HEK293 (cell line): ENCODE measurements at regions not wholly inside any gene's neighbourhood (a gene's known extent, or its start where the extent isn't known, plus 50 kb on each side); places are given as distances from the start of the nearest gene placed in this dataset.

Source experiments
- ZNF121 ChIP-seq: fragments of 450-650 bp; formaldehyde crosslinking; IDR thresholded peaks from 2 replicates; pipeline ENCODE4 v1.5.1; 2016; ENCODE audit warnings: missing biosample characterization, missing genetic modification characterization
- ZNF23 ChIP-seq: fragments of 450-650 bp; formaldehyde crosslinking; IDR thresholded peaks from 2 replicates; pipeline ENCODE4 v1.5.1; 2016; ENCODE audit warnings: missing biosample characterization, missing genetic modification characterization, borderline replicate concordance
- ZNF239 ChIP-seq: fragments of 450-650 bp; formaldehyde crosslinking; IDR thresholded peaks from 2 replicates; pipeline ENCODE4 v1.5.1; 2016; ENCODE audit warnings: missing biosample characterization, missing genetic modification characterization
- ZNF274 ChIP-seq, 2 experiments: fragments of 200-500 bp in 1 of 2; fragments of 450-650 bp in 1 of 2; sonication (Bioruptor generic) in 1 of 2; formaldehyde crosslinking in 1 of 2; IDR thresholded peaks; 2 replicates each; pipeline versions ENCODE4 v1.5.1 to v1.6.1; 2014 to 2016; ENCODE audit warnings: borderline replicate concordance in 1 of 2, inconsistent platforms in 1 of 2, low read length in 1 of 2, missing biosample characterization in 1 of 2, missing genetic modification characterization in 1 of 2
- ZNF394 ChIP-seq: fragments of 450-650 bp; formaldehyde crosslinking; IDR thresholded peaks from 2 replicates; pipeline ENCODE4 v1.5.1; 2016; ENCODE audit warnings: missing biosample characterization, missing genetic modification characterization, mild to moderate bottlenecking, moderate library complexity, borderline replicate concordance
- ZNF677 ChIP-seq: fragments of 450-650 bp; IDR thresholded peaks from 2 replicates; pipeline ENCODE4 v1.5.0; 2018; ENCODE audit warnings: missing biosample characterization, mild to moderate bottlenecking, missing genetic modification characterization, moderate library complexity
- ZNF768 ChIP-seq: fragments of 450-650 bp; formaldehyde crosslinking; IDR thresholded peaks from 2 replicates; pipeline ENCODE4 v1.5.1; 2018; ENCODE audit warnings: missing biosample characterization, mild to moderate bottlenecking, missing genetic modification characterization
- ZNF776 ChIP-seq: fragments of 450-650 bp; formaldehyde crosslinking; IDR thresholded peaks from 2 replicates; pipeline ENCODE4 v1.5.0; 2017; ENCODE audit warnings: missing biosample characterization, missing genetic modification characterization, borderline replicate concordance
- TF ChIP-seq, protein P1 (sequence below): fragments of 450-650 bp; formaldehyde crosslinking; IDR thresholded peaks from 2 replicates; pipeline ENCODE4 v1.5.1; 2016; ENCODE audit warnings: missing biosample characterization, missing genetic modification characterization
- TF ChIP-seq, protein P2 (sequence below): fragments of 450-650 bp; formaldehyde crosslinking; IDR thresholded peaks from 2 replicates; pipeline ENCODE4 v1.5.1; 2016; ENCODE audit warnings: missing biosample characterization, missing genetic modification characterization
- TF ChIP-seq, protein P3 (sequence below): fragments of 450-650 bp; formaldehyde crosslinking; IDR thresholded peaks from 2 replicates; pipeline ENCODE4 v1.5.1; 2016; ENCODE audit warnings: missing biosample characterization, missing genetic modification characterization, low read depth

DNA sequence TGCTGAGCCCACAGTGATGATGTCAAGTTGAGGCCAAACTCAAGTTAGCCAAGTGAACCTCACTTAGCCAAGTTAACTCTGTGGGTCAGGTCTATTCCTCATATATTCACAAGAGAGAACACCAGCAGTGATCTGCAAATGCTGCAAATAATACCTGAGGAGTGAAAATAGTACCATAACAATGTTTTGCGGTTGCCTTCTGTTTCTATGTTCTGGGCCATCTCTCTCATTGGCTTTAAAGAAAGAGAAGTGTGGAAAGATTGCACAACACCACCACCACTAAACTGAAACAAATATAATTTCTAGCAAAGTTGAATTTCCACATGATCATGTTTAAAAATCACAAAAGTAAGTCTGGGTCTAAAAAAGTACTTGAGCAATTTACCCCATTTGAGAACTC, 211.1 kb upstream of the GALNT5 start:
- no peak for TF ChIP-seq ZNF23 (tag by site-specific recombination)
- no peak for TF ChIP-seq ZNF394
- TF ChIP-seq ZNF274 (IDR thresholded peaks at IDR 0.05; ENCODE audit: low read length) = no peak
- TF ChIP-seq ZNF274 (tag by site-specific recombination; IDR thresholded peaks at IDR 0.05; ENCODE audit: borderline replicate concordance) = no peak
- TF ChIP-seq ZNF768 = no peak
- TF ChIP-seq ZNF776 (tag by site-specific recombination) = no peak
- TF ChIP-seq, protein P1, sequence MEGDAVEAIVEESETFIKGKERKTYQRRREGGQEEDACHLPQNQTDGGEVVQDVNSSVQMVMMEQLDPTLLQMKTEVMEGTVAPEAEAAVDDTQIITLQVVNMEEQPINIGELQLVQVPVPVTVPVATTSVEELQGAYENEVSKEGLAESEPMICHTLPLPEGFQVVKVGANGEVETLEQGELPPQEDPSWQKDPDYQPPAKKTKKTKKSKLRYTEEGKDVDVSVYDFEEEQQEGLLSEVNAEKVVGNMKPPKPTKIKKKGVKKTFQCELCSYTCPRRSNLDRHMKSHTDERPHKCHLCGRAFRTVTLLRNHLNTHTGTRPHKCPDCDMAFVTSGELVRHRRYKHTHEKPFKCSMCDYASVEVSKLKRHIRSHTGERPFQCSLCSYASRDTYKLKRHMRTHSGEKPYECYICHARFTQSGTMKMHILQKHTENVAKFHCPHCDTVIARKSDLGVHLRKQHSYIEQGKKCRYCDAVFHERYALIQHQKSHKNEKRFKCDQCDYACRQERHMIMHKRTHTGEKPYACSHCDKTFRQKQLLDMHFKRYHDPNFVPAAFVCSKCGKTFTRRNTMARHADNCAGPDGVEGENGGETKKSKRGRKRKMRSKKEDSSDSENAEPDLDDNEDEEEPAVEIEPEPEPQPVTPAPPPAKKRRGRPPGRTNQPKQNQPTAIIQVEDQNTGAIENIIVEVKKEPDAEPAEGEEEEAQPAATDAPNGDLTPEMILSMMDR (tag by site-specific recombination) = no peak
- TF ChIP-seq ZNF677 (tag by site-specific recombination) = no peak
- TF ChIP-seq, protein P2, sequence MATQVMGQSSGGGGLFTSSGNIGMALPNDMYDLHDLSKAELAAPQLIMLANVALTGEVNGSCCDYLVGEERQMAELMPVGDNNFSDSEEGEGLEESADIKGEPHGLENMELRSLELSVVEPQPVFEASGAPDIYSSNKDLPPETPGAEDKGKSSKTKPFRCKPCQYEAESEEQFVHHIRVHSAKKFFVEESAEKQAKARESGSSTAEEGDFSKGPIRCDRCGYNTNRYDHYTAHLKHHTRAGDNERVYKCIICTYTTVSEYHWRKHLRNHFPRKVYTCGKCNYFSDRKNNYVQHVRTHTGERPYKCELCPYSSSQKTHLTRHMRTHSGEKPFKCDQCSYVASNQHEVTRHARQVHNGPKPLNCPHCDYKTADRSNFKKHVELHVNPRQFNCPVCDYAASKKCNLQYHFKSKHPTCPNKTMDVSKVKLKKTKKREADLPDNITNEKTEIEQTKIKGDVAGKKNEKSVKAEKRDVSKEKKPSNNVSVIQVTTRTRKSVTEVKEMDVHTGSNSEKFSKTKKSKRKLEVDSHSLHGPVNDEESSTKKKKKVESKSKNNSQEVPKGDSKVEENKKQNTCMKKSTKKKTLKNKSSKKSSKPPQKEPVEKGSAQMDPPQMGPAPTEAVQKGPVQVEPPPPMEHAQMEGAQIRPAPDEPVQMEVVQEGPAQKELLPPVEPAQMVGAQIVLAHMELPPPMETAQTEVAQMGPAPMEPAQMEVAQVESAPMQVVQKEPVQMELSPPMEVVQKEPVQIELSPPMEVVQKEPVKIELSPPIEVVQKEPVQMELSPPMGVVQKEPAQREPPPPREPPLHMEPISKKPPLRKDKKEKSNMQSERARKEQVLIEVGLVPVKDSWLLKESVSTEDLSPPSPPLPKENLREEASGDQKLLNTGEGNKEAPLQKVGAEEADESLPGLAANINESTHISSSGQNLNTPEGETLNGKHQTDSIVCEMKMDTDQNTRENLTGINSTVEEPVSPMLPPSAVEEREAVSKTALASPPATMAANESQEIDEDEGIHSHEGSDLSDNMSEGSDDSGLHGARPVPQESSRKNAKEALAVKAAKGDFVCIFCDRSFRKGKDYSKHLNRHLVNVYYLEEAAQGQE (tag by site-specific recombination) = no peak
- TF ChIP-seq, protein P3, sequence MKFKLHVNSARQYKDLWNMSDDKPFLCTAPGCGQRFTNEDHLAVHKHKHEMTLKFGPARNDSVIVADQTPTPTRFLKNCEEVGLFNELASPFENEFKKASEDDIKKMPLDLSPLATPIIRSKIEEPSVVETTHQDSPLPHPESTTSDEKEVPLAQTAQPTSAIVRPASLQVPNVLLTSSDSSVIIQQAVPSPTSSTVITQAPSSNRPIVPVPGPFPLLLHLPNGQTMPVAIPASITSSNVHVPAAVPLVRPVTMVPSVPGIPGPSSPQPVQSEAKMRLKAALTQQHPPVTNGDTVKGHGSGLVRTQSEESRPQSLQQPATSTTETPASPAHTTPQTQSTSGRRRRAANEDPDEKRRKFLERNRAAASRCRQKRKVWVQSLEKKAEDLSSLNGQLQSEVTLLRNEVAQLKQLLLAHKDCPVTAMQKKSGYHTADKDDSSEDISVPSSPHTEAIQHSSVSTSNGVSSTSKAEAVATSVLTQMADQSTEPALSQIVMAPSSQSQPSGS (tag by site-specific recombination) = no peak
- TF ChIP-seq ZNF121 (tag by site-specific recombination) = no peak
- no peak for TF ChIP-seq ZNF239
